Chondrocyte (in vitro differentiated cells): ENCODE measurements at regions not wholly inside any gene's neighbourhood (a gene's known extent, or its start where the extent isn't known, plus 50 kb on each side); places are given as distances from the start of the nearest gene placed in this dataset.

ENCODE experiments used
- DNase-seq: peaks from one replicate; pipeline ENCODE4 v3.0.0; 2021; ENCODE audit warnings: mixed read lengths, low spot score
- H3K27ac Mint-ChIP-seq: one replicate; pipeline ENCODE4 v1.8.0; 2021; ENCODE audit warnings: mild to moderate bottlenecking, moderate library complexity, mixed read lengths; ENCODE audit not compliant: unreplicated experiment
- H3K27me3 Mint-ChIP-seq: 2 replicates; pipeline ENCODE4 v1.8.0; 2021; ENCODE audit warnings: low read depth, mixed read lengths
- H3K36me3 Mint-ChIP-seq: 2 replicates; pipeline ENCODE4 v1.8.0; 2021; ENCODE audit warnings: low read depth, mixed read lengths
- H3K4me1 Mint-ChIP-seq: 2 replicates; pipeline ENCODE4 v1.8.0; 2021; ENCODE audit warnings: low read depth, mild to moderate bottlenecking, mixed read lengths
- H3K4me3 Mint-ChIP-seq: one replicate; pipeline ENCODE4 v1.8.0; 2021; ENCODE audit warnings: mild to moderate bottlenecking, moderate library complexity, mixed read lengths; ENCODE audit not compliant: unreplicated experiment
- H3K9me3 Mint-ChIP-seq: 2 replicates; pipeline ENCODE4 v1.8.0; 2021; ENCODE audit warnings: low read depth, mixed read lengths
- TF ChIP-seq, protein P1 (sequence below): fragments of 200-600 bp; sonication (generic); IDR thresholded peaks from 2 replicates; pipeline ENCODE4 v1.5.0; 2021; ENCODE audit warnings: antibody characterized with exemption, mild to moderate bottlenecking, moderate library complexity

- Mint-ChIP-seq H3K9me3 (no peaks in the 10 kb centered on the region), H3K4me1 (no peaks in the 10 kb centered on the region)
- TF ChIP-seq, protein P1, sequence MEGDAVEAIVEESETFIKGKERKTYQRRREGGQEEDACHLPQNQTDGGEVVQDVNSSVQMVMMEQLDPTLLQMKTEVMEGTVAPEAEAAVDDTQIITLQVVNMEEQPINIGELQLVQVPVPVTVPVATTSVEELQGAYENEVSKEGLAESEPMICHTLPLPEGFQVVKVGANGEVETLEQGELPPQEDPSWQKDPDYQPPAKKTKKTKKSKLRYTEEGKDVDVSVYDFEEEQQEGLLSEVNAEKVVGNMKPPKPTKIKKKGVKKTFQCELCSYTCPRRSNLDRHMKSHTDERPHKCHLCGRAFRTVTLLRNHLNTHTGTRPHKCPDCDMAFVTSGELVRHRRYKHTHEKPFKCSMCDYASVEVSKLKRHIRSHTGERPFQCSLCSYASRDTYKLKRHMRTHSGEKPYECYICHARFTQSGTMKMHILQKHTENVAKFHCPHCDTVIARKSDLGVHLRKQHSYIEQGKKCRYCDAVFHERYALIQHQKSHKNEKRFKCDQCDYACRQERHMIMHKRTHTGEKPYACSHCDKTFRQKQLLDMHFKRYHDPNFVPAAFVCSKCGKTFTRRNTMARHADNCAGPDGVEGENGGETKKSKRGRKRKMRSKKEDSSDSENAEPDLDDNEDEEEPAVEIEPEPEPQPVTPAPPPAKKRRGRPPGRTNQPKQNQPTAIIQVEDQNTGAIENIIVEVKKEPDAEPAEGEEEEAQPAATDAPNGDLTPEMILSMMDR = no peak
These were observed 121.3 kb upstream of the GOT2 start for GRCh38 chr16:58855291-58855863.

GRCh38 chr16:58853854-58854791, 120.0 kb upstream of the GOT2 start:
- TF ChIP-seq, protein P1 = no peak
- no peak for DNase-seq
- H3K4me1 Mint-ChIP-seq = no peaks in the 10 kb centered on the region
- peaks cover 16% of the 10 kb centered on the region for H3K27me3 Mint-ChIP-seq
- H3K36me3 Mint-ChIP-seq = no peaks in the 10 kb centered on the region
- H3K4me3 Mint-ChIP-seq = no peak overlapping the region
- H3K9me3 Mint-ChIP-seq = no peaks in the 10 kb centered on the region
- no peak overlapping the region for H3K27ac Mint-ChIP-seq

More at GRCh38 chr16:58855291-58855863, 121.3 kb upstream of the GOT2 start:
- Mint-ChIP-seq H3K27me3 (peaks cover 19% of the 10 kb centered on the region), H3K36me3 (no peaks in the 10 kb centered on the region), H3K4me3 (no peak overlapping the region), H3K27ac (no peak overlapping the region)
- no peak for DNase-seq

- no peak for DNase-seq
- H3K9me3 Mint-ChIP-seq = no peaks in the 10 kb centered on the region
- no peaks in the 10 kb centered on the region for H3K36me3 Mint-ChIP-seq
- no peak overlapping the region for H3K27ac Mint-ChIP-seq
- TF ChIP-seq, protein P1 = no peak
- H3K27me3 Mint-ChIP-seq = peaks cover 14% of the 10 kb centered on the region
- H3K4me3 Mint-ChIP-seq = no peak overlapping the region
- no peaks in the 10 kb centered on the region for H3K4me1 Mint-ChIP-seq
These were observed 116.5 kb upstream of the GOT2 start for GRCh38 chr16:58850678-58851020.

- Mint-ChIP-seq H3K27ac (no peak overlapping the region), H3K27me3 (peaks cover 10% of the 10 kb centered on the region), H3K9me3 (no peaks in the 10 kb centered on the region), H3K4me1 (no peaks in the 10 kb centered on the region), H3K36me3 (no peaks in the 10 kb centered on the region), H3K4me3 (no peak overlapping the region)
- DNase-seq = no peak
- TF ChIP-seq, protein P1 = no peak
These were observed 116.0 kb upstream of the GOT2 start for GRCh38 chr16:58850019-58850677.

GRCh38 chr16:58848662-58849002, 114.5 kb upstream of the GOT2 start:
- DNase-seq = no peak
- Mint-ChIP-seq H3K36me3 (no peaks in the 10 kb centered on the region), H3K4me1 (no peaks in the 10 kb centered on the region), H3K27ac (no peak overlapping the region), H3K27me3 (peaks cover 5% of the 10 kb centered on the region), H3K4me3 (no peak overlapping the region), H3K9me3 (no peaks in the 10 kb centered on the region)
- TF ChIP-seq, protein P1 = no peak
